HL-60 (cell line): ENCODE measurements at regions not wholly inside any gene's neighbourhood (a gene's known extent, or its start where the extent isn't known, plus 50 kb on each side); places are given as distances from the start of the nearest gene placed in this dataset.

Experiments used
- CTCF ChIP-seq: IDR thresholded peaks from one replicate; pipeline ENCODE4 v1.5.1; 2011; ENCODE audit warnings: low read length, control low read depth, inconsistent platforms; ENCODE audit not compliant: insufficient read depth
- REST ChIP-seq: IDR thresholded peaks from 2 replicates; pipeline ENCODE4 v1.6.1; 2012; ENCODE audit warnings: low read depth; ENCODE audit not compliant: insufficient replicate concordance
- SPI1 ChIP-seq: IDR thresholded peaks from 2 replicates; pipeline ENCODE4 v1.6.1; 2012; ENCODE audit warnings: low read depth, mild to moderate bottlenecking, borderline replicate concordance

- TF ChIP-seq SPI1 (no peak), REST (no peak), CTCF (no peak)
These were observed 104.7 kb upstream of the NUDT4 start for GRCh38 chr12:93272997-93273396.
